ENCODE measurements at regions not wholly inside any gene's neighbourhood (a gene's known extent, or its start where the extent isn't known, plus 50 kb on each side); places are given as distances from the start of the nearest gene placed in this dataset.

- no peak for DNase-seq (ENCODE audit: low spot score)
- no peak overlapping the region for H3K4me3 ChIP-seq
- no peak overlapping the region for H3K27ac ChIP-seq
- TF ChIP-seq CTCF (IDR thresholded peaks at IDR 0.05) = no peak
Observed at GRCh38 chr18:22783662-22784076, 149.5 kb upstream of the RBBP8 start.

- no peak overlapping the region for H3K4me3 ChIP-seq
- H3K27ac ChIP-seq = no peak overlapping the region
- no peak for TF ChIP-seq CTCF (IDR thresholded peaks at IDR 0.05)
- no peak for DNase-seq (ENCODE audit: low spot score)
Observed at GRCh38 chr18:22789052-22789451, 144.1 kb upstream of the RBBP8 start.

- TF ChIP-seq CTCF (IDR thresholded peaks at IDR 0.05) = no peak
- Histone ChIP-seq H3K4me3 (no peak overlapping the region), H3K27ac (no peak overlapping the region)
- DNase-seq (ENCODE audit: low spot score) = no peak
Observed at GRCh38 chr18:22789600-22789999, 143.5 kb upstream of the RBBP8 start.

- DNase-seq (ENCODE audit: low spot score) = no peak
- no peak for TF ChIP-seq CTCF (IDR thresholded peaks at IDR 0.05)
- H3K27ac ChIP-seq = no peak overlapping the region
- no peak overlapping the region for H3K4me3 ChIP-seq
Observed at GRCh38 chr18:22790545-22791309, 142.4 kb upstream of the RBBP8 start.

- no peak for DNase-seq (ENCODE audit: low spot score)
- Histone ChIP-seq H3K27ac (no peak overlapping the region), H3K4me3 (no peak overlapping the region)
- TF ChIP-seq CTCF (IDR thresholded peaks at IDR 0.05) = no peak
Observed at GRCh38 chr18:22791310-22791610, 141.9 kb upstream of the RBBP8 start.

- no peak overlapping the region for H3K4me3 ChIP-seq
Observed at GRCh38 chr18:22796113-22796512, 137.0 kb upstream of the RBBP8 start.

More at GRCh38 chr18:22796113-22796512, 137.0 kb upstream of the RBBP8 start:
- no peak for DNase-seq (ENCODE audit: low spot score)
- TF ChIP-seq CTCF (IDR thresholded peaks at IDR 0.05) = no peak
- H3K27ac ChIP-seq = no peak overlapping the region

All from coronary artery (tissue), 2 donors.